ENCODE measurements at regions not wholly inside any gene's neighbourhood (a gene's known extent, or its start where the extent isn't known, plus 50 kb on each side); places are given as distances from the start of the nearest gene placed in this dataset.

GRCh38 chr17:69609473-69610305 is 195.2 kb downstream of the MAP2K6 start:
- peaks cover 0 to 11% of the 10 kb centered on the region in 2 donors for H3K4me1 ChIP-seq
- H3K4me3 ChIP-seq = no peak overlapping the region
- H3K27me3 ChIP-seq = no peaks in the 10 kb centered on the region
- H3K27ac ChIP-seq = no peak overlapping the region
- intact Hi-C loops (cut with DNase I; ENCODE audit: low total_unique reads) = no loop called here
- H3K9me3 ChIP-seq = no peaks in the 10 kb centered on the region
- TF ChIP-seq POLR2AphosphoS5 (IDR thresholded peaks at IDR 0.05) (no peak), CTCF (IDR thresholded peaks at IDR 0.05) (no peak), POLR2A (IDR thresholded peaks at IDR 0.05) (no peak)
- no peaks in the 10 kb centered on the region for H3K36me3 ChIP-seq
- no peak for DNase-seq (ENCODE audit: low spot score in 2 of 2)

- Histone ChIP-seq H3K27ac (no peak overlapping the region), H3K4me1 (no peaks in the 10 kb centered on the region), H3K27me3 (no peaks in the 10 kb centered on the region), H3K4me3 (no peak overlapping the region), H3K9me3 (no peaks in the 10 kb centered on the region), H3K36me3 (no peaks in the 10 kb centered on the region)
- no peak for DNase-seq (ENCODE audit: low spot score in 2 of 2)
- TF ChIP-seq POLR2AphosphoS5 (IDR thresholded peaks at IDR 0.05) (no peak), CTCF (IDR thresholded peaks at IDR 0.05) (no peak), POLR2A (IDR thresholded peaks at IDR 0.05) (no peak)
- intact Hi-C loops (cut with DNase I; ENCODE audit: low total_unique reads) = no loop called here
Observed at GRCh38 chr17:69620363-69620762, 205.9 kb downstream of the MAP2K6 start.

- Histone ChIP-seq H3K4me3 (no peak overlapping the region), H3K27ac (no peak overlapping the region), H3K27me3 (no peaks in the 10 kb centered on the region), H3K36me3 (no peaks in the 10 kb centered on the region), H3K4me1 (no peaks in the 10 kb centered on the region), H3K9me3 (no peaks in the 10 kb centered on the region)
- intact Hi-C loops (cut with DNase I; ENCODE audit: low total_unique reads) = no loop called here
- DNase-seq (ENCODE audit: low spot score in 2 of 2) = no peak
- no peak for TF ChIP-seq CTCF (IDR thresholded peaks at IDR 0.05)
- no peak for TF ChIP-seq POLR2A (IDR thresholded peaks at IDR 0.05)
- TF ChIP-seq POLR2AphosphoS5 (IDR thresholded peaks at IDR 0.05) = no peak
Observed at GRCh38 chr17:69625474-69625873, 211.0 kb downstream of the MAP2K6 start.

GRCh38 chr17:69630056-69630635 is 215.6 kb downstream of the MAP2K6 start:
- H3K36me3 ChIP-seq = no peaks in the 10 kb centered on the region
- no peak overlapping the region for H3K4me3 ChIP-seq
- peaks cover 0 to 11% of the 10 kb centered on the region in 2 donors for H3K9me3 ChIP-seq
- no peak overlapping the region for H3K27ac ChIP-seq
- TF ChIP-seq POLR2A (IDR thresholded peaks at IDR 0.05) (no peak), CTCF (IDR thresholded peaks at IDR 0.05) (no peak), POLR2AphosphoS5 (IDR thresholded peaks at IDR 0.05) (no peak)
- no peak for DNase-seq (ENCODE audit: low spot score in 2 of 2)
- intact Hi-C loops (cut with DNase I; ENCODE audit: low total_unique reads) = no loop called here
- no peaks in the 10 kb centered on the region for H3K27me3 ChIP-seq
- no peaks in the 10 kb centered on the region for H3K4me1 ChIP-seq

- DNase-seq (ENCODE audit: low spot score in 2 of 2) = no peak
- Histone ChIP-seq H3K36me3 (no peaks in the 10 kb centered on the region), H3K4me1 (no peaks in the 10 kb centered on the region), H3K27me3 (no peaks in the 10 kb centered on the region), H3K27ac (no peak overlapping the region), H3K9me3 (peaks cover 0 to 11% of the 10 kb centered on the region in 2 donors), H3K4me3 (no peak overlapping the region)
- TF ChIP-seq CTCF (IDR thresholded peaks at IDR 0.05) (no peak), POLR2AphosphoS5 (IDR thresholded peaks at IDR 0.05) (no peak), POLR2A (IDR thresholded peaks at IDR 0.05) (no peak)
- intact Hi-C loops (cut with DNase I; ENCODE audit: low total_unique reads) = no loop called here
Observed at GRCh38 chr17:69634844-69635243, 220.3 kb downstream of the MAP2K6 start.

All from breast epithelium (tissue), 4 donors.